HG03135 (cell line): ENCODE measurements at regions not wholly inside any gene's neighbourhood (a gene's known extent, or its start where the extent isn't known, plus 50 kb on each side); places are given as distances from the start of the nearest gene placed in this dataset.
"Not testable (repeated sequence)": the region's sequence is repeated elsewhere in the genome, so short reads cannot be mapped to it uniquely, and the experiment has no call there.

ENCODE experiments used
- ATAC-seq: cut with Tn5 transposase; IDR thresholded peaks from one replicate; pipeline ENCODE4 v1.9.1; 2021; ENCODE audit warnings: mild to moderate bottlenecking, moderate library complexity; ENCODE audit not compliant: unreplicated experiment

DNA sequence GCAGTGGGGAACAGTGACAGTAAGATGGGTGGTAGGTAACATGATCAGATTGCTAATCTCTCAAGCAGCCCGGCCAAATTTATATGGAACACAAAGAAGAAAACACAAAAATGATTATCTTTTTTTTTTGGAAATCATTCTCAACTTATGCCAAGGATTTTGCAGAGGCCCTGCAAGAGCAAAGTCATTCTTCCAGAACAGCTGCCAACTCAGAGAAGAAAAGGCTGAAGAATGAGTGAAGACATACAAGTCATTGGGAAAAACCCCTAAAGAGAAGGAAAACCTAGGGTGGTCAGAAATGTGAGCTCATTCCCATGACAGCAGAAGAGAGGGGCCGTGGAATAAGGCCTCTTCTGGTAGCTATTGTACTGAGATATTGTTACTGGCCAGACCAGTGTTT lies 246.7 kb downstream of the SHOX2 start:
- no peak for ATAC-seq

DNA sequence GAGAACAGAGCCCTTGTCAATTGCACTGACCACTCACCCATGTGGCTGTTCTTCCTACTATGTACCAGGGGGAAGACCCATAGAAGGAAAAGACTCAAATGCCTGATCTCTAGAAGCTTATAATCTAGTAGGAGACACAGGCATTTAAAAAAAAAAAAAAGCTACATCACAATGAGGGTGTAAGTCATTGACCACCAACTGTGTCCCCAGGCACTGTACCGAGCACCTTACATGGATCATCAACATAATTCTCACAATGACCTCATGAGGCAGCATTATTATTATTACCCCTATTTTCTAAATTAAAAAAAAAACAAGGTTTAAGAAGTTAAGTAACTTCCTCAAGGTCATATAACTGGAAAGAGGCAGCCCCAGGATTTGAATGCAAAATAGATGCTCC lies 247.4 kb downstream of the SHOX2 start:
- ATAC-seq: no peak

DNA sequence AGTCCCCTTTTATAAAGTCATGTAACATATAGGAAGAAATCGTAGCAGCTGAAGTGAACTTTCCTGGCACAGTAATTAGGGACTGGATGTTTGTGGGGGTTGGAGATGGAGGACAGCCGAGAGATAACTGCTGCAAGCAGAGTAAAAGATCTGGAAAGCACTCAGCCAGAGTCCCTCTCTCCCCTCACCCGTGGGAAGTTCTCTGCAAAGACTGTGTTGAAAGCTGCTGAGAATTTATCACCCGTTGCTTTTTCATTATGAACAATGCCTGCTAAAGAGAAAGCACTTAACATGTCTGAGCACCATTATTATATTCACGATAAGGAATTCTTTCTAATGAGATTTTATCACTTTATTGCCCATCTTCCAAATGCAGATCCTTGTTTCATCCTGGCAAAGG lies 248.8 kb downstream of the SHOX2 start:
- ATAC-seq: no peak

DNA sequence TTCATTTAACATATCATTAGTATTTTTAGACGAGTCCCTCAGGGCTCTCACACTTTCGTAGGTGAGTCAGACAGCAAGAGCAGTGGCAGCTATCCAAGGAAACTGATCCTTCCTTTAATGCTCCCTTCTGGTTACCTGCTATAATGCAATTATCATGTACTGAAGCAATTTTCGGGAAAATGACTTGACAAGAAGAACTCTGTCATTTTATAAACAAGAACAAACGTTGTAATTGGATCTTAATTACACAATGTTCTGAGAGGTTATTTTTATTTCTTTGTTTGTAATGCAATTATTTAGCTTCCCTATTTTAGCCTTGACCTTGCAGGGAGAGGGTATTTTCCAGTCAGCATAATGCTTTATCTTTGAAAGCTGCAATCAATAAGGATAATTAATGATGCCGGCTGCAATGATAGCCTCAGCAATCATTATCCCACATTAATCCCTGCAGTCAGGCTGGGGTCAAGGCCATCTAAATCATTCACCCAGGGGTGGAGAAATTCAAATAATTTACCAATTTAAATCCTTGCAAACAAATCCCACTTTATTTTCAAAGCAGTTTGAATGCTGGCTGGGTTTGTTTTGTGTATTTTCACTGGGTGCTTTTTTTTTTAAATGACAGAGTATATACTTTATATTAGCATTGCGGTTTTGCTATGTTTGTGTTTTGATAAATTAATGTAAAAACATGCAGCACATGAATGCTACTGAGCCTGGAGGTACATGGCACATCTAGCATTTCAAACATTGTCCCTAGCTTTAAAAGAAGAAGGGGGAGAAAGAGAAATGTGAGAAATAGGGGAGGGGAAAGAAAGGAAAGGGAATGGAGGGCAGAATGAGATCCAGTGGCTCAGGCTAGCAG lies 249.9 kb downstream of the SHOX2 start:
- ATAC-seq: no peak

DNA sequence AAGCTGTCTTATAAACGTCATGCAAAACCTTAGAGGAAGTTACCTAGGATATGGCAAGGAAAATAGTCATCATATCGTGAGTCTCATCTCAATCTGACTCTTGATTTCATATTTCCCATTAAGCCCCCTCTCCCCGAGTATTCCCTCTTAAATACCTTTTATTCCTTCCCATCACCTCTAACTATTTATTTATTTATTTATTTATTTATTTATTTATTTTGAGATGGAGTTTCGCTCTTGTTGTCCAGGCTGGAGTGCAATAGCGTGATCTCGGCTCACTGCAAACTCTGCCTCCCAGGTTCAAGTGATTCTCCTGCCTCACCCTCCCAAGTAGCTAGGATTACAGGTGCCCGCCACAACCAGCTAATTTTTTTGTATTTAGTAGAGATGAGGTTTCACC lies 260.4 kb downstream of the SHOX2 start:
- not testable (repeated sequence) for ATAC-seq

DNA sequence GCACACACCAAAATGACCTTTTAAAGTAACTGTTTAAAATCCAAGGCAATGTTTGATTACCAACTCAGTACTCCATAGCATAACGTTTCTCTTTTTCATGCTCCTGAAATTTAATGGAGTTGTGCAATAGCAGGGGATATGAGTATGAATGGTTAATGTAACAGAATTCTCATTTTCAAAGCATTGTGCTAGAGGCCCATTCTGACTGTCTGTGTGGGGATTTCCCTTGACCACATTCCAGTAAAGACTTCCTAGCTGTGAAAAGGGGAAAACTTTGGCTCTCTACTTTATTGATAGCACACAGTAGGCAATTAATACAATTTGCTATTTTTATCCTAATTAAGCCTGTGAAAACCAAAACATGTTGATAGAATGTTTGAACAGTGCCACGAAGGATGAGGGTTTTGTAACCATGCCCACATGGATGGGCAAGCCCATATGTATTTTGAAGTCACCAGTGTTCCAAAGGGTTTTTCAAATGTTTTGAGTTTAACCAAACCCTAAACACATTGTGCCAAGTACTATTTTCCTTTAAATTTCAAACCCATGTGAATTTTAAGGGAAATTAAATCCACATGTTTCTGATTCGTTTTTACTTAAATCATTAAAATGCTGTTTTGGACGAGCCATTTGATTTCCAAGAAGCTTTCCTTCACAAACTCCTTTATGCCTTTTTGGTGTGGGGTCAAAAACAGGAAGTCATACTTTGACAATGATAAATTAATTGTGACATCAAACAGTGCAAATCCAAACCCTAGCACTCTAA lies 261.2 kb downstream of the SHOX2 start:
- ATAC-seq: no peak

DNA sequence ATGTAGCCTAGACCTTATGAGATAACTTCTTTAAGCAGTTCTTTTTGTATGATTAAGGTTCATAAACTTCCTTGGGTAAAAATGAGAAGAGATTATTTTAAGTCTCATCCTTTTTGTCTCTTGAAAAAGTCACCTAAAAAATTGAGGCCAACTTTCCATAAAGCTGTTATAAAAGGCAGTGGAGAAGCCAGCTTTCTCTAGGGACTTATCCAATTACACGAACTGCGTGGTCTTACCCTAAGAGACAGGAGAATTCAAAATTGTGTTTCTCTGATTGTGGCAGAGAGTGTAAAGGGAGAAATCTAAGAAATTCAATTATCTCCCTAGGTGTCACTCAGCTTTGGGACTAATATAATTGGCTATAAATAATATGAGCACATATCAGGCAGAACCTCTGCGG lies 262.0 kb downstream of the SHOX2 start:
- ATAC-seq: no peak

DNA sequence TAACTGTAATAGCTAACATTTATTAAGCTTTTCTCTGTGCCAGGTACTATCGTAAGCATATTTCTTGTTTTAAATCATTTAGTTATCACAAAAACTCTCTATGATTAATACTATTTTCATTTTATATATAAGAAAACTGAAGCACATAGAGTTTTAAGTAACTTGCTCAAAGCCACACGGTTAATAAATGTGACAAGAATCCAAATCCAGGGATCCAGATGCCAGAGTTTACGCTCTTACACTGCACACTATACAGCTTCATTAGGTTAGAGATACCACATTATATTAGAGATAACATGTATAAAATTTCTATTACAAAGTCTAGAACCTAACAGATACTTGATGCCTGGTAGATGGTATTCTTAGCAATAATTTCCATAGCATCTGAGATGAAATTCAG lies 265.2 kb downstream of the SHOX2 start:
- no peak for ATAC-seq

DNA sequence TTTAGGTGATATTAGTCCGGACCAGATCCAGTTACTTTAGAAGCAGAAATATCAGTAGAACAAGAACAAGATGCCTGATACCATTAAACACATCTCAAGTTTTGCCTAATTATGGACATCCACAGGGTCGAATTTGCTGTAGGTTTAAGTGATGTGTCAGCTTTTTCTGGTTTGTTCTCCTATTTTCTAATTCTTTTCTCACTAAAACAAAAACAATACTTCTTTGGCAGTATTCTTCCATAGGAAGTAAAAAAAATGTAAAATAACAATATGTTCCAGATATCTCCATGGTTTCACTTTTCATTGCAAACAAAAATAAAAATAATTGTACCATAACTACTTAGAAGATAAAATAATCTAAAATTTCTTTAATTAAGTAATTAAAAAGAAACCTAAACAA lies 265.7 kb downstream of the SHOX2 start:
- ATAC-seq: no peak

DNA sequence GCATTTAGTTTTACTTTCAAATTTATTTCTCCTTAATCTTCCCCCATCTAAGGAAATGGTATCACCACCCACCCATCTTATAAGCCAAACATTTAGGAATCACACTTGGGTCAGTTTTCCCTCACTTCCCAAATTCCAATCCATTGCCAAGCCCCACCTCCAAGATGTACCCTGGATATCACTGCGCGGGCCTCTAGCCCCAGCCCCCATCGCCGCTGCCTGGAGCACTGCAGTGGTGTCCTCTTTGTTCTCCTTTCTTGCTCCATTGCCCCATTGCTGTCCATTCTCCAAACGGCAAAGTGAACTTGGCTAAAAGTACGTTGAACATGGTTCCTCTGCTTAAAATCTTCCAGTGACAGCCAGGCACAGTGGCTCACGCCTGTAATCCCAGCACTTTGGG lies 267.8 kb downstream of the SHOX2 start:
- no peak for ATAC-seq

DNA sequence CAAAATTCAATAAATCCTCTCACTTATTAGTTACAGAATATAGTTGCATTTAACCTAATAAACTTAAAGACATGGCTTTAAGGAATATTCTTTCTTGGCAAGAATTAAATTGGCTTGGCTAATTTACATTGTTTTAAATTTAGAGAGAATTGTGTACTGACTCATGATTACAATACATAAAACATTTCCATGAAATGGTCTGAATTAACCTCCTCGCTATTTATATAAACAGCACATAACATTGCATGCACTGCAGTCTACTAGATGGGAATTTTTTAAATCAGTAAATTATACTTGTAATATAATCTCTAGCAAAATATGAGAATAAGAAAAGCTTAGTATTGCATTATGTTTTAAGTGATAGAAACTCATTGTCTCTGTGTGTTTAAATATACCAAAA lies 268.9 kb downstream of the SHOX2 start:
- ATAC-seq: no peak

DNA sequence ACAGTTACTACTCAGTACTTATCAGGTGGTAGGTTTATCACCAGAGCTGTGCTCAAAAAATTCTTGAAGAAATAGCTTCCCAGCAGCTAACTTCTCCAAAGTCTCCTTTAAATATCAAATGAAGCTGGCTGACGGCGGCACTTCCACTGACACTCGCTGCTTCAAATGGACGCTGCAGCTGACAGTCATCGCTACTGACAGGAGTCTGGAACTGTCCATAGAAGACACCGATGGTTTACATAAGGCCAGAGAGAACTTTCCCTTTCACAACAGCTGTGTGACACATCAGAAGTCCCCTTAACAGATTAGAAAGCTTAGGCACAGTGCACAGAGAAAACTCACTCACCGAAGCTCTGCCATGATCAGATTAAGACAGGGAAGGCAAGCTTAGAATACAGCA lies 270.2 kb downstream of the SHOX2 start:
- ATAC-seq: no peak

DNA sequence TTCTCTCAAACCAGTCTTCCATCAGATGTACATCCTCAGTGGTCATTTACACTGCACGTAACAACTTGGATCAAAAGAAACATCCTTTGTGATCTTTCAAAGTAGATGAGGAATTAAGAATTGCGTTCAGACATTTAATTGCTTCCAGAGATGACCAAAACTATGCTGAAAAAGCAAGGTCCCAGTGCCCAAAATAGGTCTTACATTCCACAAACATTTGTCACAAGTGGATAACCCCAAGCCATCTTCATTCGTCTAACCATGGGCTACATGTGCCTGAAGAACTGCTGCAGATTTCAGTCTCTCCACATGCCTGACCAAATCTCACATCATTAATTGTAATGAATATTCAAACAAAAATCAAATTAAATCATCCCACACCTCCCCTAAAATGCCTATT lies 273.6 kb downstream of the SHOX2 start:
- ATAC-seq: no peak

DNA sequence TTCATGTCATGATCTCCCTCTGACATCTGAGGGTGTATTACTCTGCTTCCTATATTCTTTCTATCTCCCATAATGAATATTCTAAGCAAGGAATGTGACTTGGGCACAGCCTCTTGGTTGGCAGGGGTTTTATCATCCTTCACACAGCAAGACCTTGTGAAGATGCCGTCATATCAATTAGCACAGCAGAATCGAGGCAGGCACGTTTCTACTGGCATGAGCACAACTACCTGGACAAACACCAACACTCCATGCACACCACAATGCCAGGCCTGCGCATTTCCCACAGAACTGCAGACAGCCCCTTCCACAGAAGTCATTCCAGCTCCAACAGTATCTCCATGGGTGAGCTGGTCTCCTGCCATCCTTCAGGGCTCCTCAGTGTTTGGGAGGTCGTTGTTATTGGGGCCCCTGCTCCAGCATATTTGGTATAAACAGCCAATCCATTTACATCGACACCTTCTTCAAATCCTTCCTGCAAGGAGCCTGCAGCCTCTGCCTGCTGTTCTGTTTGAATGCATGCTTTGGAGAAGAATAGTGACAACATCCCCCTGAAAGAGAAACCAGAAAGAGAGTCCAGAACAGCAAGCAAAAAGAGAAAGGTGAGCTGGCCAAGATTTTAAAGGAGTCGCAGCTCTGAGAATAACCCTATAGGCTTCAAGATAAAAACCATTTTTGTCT lies 275.5 kb downstream of the SHOX2 start:
- no peak for ATAC-seq

DNA sequence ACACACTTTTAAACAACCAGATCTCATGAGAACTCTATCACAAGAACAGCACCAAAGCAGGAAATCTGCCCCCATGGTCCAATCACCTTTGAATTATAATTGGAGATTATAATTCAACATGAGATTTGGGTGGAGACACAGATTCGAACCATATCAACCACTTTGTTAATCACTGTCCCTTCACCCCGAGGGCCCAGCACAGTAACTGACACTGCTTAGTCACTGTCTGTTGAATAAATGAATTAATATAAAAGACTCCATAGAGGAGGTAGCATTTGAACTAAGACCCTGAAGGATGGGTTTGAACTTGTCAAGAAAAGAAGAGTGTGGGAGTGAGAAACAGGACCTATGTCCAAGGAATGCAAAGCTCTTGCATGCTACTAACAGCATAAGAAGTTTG lies 276.4 kb downstream of the SHOX2 start:
- no peak for ATAC-seq

DNA sequence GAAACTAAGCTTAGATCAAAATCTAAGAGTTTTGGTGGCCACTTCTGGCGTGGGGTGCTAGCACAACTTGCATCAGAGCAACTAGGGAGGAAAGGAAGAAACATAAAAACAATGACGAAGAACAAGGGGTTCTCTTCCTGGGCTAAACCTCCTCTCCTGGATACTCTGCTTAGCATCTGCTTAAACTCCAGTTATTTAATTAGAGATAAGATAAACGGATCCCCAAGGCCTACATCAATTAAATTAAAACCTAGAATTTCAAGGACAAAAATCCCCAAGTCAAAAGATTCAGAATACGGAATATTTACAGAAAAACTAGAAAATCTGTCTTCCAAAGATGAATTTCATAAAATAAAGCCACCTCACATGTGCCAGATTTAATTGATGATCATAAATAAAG lies 281.9 kb downstream of the SHOX2 start:
- ATAC-seq: no peak

DNA sequence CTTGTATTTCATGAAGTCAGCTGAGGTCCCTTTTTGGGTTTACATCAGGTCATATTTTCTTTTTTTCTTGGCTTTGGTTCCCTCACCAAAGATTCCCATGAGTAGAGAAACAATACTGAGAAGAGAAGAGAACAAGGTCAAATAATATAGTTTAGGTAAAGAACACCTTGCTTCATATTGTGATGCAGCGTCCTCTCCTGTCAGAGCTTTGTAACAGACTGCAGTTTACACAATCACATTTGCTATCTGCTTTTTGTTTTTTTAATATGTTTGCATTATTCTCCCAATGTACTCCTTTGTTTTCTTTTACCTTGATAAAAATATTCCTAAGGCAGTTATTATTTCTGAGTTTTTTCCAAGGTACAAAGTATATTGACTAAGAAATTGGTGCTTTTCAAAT lies 283.2 kb downstream of the SHOX2 start:
- ATAC-seq: no peak

DNA sequence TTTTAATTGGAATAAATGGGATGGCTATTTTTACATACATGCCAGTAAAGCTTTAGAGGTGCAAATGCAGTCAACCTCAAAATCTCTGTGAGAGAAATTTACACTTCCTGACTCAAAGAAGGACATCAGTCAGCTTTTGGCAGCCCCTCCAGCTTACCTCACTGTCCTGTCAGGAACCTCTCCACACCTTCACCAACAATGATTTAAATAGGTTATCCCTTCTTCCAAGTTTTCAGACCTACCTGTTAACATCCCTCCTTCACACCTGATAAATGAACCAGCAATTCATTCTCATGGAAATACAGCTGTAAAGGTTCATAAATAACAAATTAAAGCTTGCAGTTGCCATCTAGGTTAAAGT lies 286.1 kb downstream of the SHOX2 start:
- no peak for ATAC-seq

DNA sequence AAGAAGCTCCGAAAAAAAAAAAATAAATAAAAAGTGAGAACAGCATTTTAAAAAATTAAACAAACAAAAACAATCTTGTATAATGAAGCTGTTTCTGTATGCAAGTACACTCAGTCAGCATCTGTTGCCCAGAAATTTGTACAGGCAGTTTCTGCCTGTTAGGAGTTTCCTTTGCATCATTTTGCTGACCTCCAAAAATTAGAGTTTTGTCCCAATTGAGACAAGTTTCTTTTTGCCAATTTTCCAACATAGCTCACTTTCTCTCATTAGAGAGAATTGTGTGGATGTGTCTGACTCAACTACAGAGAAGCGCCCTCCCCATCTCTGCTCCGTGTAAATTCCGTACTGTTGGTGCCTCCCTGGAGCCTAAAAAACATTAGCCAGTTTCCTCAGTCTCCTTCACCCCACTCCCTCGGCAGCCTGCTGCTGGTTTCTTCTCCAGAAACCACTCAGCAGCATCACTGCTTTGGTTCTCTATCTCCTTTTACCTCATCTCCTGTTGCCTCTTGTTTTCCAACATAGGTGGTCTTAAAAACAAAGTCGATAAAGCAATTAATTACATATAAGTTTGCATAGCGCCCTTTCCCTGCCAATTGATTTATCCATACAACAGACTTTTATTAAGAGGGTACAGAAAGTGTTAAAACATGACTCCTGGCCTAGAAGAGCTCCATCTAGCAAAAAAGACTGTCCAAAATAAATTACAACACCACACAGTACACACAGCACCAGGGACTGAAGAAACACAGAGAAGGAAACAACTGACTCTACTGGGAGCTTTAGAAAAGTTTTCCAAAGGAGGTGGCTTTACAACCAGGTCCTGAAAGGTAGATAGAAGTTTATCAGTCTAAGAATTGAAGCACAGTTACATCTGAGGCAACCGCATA lies 286.7 kb downstream of the SHOX2 start:
- ATAC-seq: no peak

DNA sequence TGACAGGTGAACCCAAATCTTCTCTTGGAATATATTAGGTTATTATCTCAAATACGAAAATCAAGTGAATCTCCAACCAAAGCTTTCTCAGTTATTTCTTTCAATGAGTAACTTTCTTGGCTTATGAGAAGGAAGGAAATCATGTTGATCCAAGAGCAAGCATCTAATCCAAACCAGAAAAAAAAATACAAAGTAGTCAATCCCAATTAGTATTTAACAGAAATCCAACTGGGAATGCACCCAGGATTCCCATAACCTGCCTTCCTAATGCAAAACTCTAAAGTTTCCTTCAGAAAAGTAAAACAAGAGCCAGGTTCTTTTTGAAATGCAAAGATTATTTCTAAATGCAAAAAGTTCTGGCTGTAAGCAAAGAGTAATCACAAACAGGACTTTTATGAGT lies 289.3 kb downstream of the SHOX2 start:
- no peak for ATAC-seq

DNA sequence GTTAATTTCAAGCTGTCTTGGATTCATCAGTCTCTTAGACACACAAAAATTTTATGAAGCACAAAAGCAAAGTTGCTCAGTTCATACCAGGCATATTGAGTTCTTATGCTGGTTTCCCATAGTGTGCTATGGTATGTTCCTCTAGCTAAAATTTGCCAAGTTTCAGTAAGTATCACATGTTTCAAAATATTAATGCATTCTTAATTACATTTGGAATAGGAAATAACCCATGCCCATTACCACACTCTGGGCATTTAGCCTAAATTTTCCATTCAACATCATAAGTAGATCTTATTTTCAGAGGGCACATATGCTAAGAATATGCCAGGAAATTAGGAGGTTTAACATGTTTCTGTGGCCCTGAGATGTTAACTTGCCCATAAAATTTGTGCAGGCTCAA lies 289.9 kb downstream of the SHOX2 start:
- no peak for ATAC-seq
